DMS114 treated with DMSO at 0.1 percent for 48 hours (cell line): ENCODE measurements at regions not wholly inside any gene's neighbourhood (a gene's known extent, or its start where the extent isn't known, plus 50 kb on each side); places are given as distances from the start of the nearest gene placed in this dataset.

Experiments
- DNase-seq: peaks from one replicate; lab custom pipeline; 2025; ENCODE audit not compliant: unreplicated experiment; lab: John Stamatoyannopoulos, UW

DNA sequence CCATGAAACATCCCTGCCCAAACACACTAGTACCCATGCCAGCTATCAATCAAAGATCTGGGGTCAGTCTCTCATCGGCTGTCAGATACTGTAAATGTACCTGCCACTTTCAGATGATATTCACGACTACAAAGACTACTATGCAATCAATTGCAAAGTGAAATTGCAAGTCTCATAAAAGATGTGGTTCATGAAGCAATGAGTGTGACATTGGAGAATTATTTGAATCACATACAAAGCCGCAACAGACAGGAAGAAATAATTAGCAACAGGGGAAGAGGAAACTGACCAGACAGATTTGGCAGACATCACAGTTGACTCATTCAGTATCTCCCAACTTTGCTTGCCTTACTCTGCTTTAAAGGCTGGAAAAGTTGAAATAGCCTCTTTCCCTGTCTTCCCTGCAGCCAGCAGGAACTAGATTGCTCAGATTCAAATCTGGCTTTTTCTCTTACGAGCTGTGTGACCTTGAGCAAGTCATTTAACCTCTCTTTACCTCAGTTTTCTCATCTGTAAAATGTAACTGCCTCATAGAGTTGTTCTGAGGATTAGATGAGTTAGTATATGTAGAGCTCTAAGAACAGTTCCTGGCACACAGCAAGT lies 95.7 kb upstream of the C3orf80 start:
- DNase-seq = no peak

DNA sequence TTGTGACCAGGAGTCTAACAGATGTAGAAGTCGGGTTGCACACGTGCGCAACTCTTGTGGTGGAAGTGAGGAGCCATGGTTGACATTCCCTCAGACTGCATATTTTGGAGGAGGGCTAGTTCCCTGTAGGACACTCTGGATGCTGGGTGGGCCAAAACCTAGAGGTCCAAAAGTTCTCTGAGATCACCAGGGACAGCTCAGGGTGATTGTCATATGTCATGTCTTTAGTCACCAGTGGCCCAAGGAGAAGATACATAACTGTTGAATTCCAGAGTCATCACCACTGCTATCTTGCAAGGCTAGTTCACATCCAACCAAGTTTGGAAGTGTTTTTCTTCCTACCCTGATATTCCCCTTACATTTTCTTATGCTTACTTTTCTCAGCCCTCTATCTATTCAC lies 95.2 kb upstream of the C3orf80 start:
- DNase-seq = no peak

DNA sequence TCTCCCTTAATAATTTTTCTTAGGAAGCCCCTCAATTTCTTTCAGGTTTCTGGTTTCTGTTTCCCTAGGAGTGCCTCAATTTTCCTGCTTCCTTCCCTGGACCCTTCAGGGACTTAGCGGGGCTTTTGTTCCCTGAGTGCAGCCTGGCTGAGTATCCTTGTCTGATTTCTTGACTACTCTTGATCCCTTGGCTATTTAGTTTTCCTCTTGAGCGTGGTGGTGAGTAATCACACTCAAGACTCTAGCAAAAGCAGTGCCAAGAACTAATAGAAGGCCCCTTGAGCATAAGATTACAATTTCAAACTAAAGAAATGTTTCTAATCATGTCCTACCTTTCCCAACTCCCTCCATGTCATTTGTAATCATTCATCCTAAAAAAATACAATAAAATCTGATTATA lies 94.3 kb upstream of the C3orf80 start:
- DNase-seq = no peak

DNA sequence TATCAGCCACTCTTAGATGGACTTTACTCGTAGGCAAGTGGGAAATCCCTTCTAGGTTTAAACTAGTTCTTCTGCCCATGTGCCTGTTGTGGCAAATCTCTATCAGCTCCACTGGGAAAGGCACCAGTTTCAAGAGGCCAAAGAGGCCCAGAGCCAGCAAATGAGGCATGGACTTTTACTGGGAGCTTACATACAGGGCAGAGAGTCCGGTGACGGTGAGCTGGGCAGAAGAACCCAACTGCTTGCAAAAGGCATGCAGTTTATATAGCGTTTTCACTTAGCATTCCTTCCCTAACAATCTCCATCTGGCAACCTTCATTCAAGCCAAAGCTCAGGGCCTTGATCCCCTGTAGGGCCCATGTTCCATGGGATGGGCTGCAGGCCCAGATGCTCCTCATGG lies 93.0 kb upstream of the C3orf80 start:
- DNase-seq = no peak

DNA sequence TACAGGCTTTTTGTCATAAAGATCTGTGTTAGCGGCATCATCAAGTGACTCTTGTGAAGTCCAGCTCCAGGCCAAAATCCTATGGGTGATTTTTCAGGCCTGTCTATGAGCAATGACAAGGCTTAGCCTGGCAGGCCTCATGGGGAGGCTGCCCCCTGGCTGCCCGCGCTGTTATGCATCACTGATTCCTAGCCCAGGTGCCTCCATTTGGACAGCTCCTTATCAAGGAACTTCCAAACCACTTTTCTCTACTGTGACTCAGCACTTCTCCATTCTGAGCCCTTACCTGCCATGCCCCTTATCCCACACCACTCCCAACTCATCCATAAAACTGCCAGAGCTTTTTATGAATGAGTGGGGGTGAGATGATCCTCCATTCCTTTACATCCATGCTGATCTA lies 91.5 kb upstream of the C3orf80 start:
- DNase-seq = no peak

DNA sequence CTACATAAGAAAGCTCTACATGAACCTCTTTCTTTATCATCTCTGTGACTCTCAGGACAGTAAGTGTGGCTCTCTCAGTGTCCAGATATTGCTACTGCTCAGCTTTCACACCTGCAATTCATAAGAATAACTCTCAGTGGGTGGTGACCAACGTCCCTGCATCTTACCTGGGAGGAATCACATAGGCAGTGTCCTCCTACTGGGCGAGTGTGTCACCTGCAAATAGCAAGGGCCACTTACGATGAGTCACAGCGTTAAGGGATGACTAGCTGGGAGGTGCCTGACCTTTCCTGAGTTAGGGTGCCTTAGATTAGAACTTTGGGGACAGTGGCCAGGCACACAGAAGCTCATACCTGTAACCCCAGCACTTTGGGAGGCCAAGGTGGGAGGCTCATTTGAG lies 90.8 kb upstream of the C3orf80 start:
- DNase-seq = no peak

GRCh38 chr3:160134964-160135363 lies 90.3 kb upstream of the C3orf80 start:
- no peak for DNase-seq

DNA sequence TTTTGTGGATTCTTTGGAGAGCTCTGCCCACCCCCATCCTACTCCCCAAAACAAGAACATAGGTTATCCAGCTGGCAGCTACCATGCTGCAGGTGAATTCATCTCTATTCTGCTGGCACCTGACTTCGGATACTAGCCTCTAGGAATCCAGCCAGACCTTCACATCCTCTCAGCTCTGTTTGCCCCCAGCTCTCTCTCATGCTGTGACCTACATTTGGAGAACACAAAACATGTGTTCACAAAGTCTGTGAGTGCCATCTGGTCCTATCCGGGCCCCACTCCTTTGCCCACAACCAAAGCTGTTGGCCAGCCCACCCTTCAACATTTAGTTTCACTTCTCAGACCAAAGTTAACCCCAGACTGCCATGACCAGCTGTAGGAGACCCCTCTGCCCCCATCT lies 89.4 kb upstream of the C3orf80 start:
- DNase-seq = no peak

- no peak for DNase-seq
Observed at GRCh38 chr3:160136421-160136820, 88.8 kb upstream of the C3orf80 start.

GRCh38 chr3:160139291-160139690 lies 85.9 kb upstream of the C3orf80 start:
- DNase-seq = no peak

DNA sequence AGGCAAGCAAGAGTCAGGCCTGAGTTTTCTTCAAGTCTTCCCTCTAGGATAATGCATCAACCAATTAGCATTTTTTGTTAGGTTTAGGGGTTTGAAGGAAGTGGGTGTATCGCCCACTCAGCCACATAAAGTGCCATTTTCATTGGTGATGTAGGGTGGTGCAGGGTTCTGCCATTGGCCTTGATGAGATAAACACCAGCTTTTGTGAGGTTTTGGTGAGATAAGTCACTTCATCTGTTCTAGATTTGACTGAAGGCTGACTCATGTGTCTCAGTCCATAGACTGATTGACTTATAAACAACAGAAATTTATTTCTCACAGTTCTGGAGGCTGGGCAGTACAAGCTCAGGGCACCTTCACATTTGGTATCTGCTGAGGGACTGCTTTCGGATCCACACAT lies 84.5 kb upstream of the C3orf80 start:
- DNase-seq = no peak

- no peak for DNase-seq
Observed at GRCh38 chr3:160141485-160142185, 83.6 kb upstream of the C3orf80 start.

GRCh38 chr3:160143482-160143881 lies 81.7 kb upstream of the C3orf80 start:
- DNase-seq = no peak

GRCh38 chr3:160150066-160150465 lies 75.2 kb upstream of the C3orf80 start:
- no peak for DNase-seq

DNA sequence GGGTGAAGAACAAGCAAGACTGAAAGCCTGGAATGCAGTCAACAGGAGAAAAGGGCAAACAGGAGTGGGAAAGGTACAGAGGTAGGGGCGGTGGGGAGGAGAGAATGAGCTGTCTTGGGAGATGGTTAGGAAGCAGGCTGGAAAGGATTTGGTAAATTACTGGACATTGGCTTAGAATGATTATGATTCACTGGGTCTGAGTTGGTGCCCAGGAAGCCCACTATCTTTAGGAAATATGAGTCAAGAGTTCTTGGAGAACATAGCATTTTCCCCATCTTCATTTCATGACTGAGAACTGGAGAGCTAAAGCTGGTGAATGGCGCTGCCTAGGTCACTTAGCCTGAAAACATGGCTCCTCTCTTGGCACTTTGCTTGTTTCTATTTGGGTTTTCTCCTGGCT lies 74.7 kb upstream of the C3orf80 start:
- no peak for DNase-seq

DNA sequence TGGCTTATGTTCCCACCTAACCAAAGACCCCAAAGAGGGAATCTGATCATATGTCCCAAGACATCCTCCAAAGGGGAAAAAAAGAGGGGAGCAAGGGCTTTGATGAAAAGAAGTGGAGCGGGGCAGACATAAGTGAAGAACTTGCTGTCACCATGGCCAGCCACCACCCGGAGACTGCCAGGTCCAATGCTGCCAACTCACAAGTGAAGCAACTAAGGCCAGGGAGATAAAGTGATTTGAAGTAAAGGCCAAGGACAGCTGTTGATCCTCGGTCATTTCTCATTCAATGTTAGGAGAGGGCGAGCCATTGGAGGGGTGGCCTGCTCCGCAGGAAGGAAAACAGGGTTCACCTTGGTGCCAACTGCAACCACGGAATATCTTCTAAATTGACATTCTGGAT lies 72.6 kb upstream of the C3orf80 start:
- no peak for DNase-seq

DNA sequence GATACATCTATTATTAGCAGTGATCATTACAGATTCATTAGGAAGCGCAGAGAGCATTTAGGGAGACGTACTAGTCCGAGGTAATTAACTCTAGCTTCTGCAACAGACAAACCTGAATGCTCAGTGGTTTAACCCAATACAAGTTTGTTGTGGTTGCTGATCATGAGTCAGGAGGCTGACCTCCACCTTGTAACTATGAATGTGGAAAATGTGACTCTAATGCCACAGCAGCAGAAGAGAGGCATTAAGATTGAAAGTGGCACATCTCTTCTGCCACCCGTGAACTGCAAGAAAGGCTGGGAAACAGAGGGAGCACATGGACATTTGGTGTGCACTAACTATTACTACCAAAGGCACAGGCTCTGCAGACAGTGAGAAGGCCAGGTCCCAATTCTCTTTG lies 71.2 kb upstream of the C3orf80 start:
- DNase-seq = no peak

DNA sequence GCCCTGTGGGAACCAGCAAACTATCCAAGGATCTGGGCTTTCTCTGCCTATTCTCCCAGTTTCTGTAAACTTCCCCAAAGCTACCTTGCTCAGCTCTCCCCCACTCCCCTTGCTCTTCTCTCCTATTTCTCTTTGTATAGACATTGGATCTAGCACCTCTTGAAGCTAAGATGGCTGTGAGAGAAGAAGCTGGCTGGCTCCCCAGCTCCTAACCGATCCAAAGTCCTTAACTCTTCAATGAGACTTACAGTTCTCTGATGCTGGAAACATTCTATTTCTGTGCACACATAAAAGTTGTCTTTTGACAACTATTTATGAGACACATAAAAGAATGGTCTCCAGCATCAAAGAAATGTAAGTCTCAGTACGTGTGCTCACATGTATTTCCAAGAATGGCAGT lies 70.6 kb upstream of the C3orf80 start:
- DNase-seq = no peak

DNA sequence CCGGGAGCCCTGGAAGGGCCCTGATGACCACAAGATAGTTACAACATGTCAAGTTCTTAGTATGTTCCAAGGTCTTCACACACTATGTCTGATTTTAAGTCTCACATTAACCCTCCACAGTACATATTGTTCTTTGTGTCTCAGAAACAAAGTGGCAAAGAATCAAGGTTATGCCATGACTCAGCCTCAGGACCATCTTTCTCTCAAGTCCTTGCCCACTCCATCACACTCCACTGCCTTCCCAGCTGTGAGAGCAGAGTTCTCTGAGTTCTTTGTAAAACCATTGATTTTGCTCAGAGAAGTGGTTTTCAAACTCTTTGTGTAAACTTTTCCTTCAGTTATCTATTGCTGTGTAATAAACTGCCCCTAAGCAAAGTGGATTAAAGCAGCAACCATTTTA lies 67.9 kb upstream of the C3orf80 start:
- DNase-seq = no peak

DNA sequence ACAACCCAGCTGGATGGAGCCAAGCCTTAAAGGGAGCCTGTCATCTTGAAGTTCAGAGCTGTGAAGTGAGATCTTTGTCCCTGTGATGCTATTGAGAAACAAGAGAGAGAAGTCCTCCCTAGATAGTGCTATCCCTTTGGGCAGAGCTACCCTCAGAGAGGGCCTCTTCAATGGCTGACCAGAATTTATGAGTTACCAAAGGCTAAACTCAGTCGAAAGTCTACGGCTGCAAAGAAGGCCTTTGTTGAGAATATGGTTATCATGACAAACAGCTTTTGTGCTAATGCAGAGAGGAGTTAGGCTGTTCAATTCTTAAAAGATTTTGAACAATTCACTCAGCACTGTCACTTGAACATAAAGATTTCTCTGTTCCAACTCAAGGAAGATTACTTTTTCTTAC lies 65.9 kb upstream of the C3orf80 start:
- no peak for DNase-seq

DNA sequence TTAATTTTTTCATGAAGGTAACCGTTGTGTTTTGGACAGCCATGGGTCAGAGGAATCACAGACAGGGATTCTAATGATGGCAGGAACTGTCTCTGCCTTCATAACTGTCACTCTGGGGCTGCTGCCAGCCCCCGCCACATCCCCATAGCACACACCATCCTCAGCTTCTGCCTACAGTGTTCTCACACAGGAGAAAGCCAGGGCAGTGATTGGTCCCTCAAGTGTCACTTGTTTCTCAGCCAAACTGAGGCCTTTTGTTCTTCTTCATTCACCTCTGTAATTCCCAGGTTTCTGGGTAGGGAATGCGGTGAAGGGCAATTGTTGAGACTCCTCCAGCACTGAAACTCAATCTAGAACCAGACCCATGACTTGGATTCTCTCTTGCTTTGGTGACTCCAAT lies 65.4 kb upstream of the C3orf80 start:
- no peak for DNase-seq

DNA sequence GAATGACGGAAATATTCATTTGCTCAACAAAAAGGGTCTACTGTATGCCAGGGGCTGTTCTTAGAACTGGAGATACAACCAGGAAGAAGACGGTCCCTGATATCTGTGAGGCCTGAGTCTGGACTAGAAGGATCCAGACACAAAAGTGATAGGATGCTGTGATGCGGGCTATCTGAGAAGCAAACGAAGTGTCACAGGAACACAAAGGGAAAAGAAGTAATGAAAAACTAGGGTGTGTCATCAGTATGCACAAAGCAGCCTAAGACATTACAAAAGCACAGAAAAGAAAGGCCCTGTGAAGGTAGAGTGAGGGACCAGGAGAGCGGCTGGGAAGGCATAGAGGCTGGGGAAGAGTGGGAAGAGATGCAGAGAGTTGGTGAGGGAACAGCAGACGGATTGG lies 63.3 kb upstream of the C3orf80 start:
- DNase-seq = no peak

- DNase-seq = no peak
Observed at GRCh38 chr3:160162440-160162839, 62.8 kb upstream of the C3orf80 start.
